Caco-2 (cell line): ENCODE measurements at regions not wholly inside any gene's neighbourhood (a gene's known extent, or its start where the extent isn't known, plus 50 kb on each side); places are given as distances from the start of the nearest gene placed in this dataset.

Source experiments
- BruUV-seq: library from RNA; stranded (reverse); fragments of 400-500 nt; replicated peaks from 2 replicates; lab custom pipeline; 2021; lab: Mats Ljungman, UMichigan
- CTCF ChIA-PET: fragments of 300-600 bp; sonication (Branson Sonifier 250); formaldehyde crosslinking; loops from one replicate; lab custom pipeline; 2022; ENCODE audit warnings: antibody characterized with exemption; lab: Charles Lee
- POLR2A ChIA-PET: fragments of 300-600 bp; sonication (Branson Sonifier 250); formaldehyde crosslinking; loops from one replicate; lab custom pipeline; 2022; ENCODE audit warnings: antibody characterized with exemption; lab: Charles Lee
- DNase-seq, 2 experiments: peaks; one replicate each; pipeline versions ENCODE4 v3.0.0 to v3.0.0-alpha.2; 2020 to 2022
- H3K27me3 ChIP-seq: replicated peaks from 2 replicates; pipeline ENCODE4 v1.6.0; 2011; ENCODE audit warnings: low read length; ENCODE audit not compliant: control insufficient read depth, insufficient read depth
- H3K36me3 ChIP-seq: 2 replicates; pipeline ENCODE4 v1.5.1; 2011; ENCODE audit warnings: low read length; ENCODE audit not compliant: control insufficient read depth, insufficient read depth
- H3K4me1 ChIP-seq: fragments of 250-450 bp; sonication (Bioruptor Pico); 2 replicates; pipeline ENCODE4 v1.5.1; 2020; ENCODE audit warnings: mild to moderate bottlenecking
- H3K4me3 ChIP-seq: 2 replicates; pipeline ENCODE4 v1.5.1; 2011; ENCODE audit warnings: low read depth, mild to moderate bottlenecking, control low read depth, low read length
- H3K9me3 ChIP-seq: fragments of 250-450 bp; sonication (Bioruptor Pico); 2 replicates; pipeline ENCODE4 v1.5.1; 2020; ENCODE audit warnings: mild to moderate bottlenecking, moderate library complexity
- H3K27ac Mint-ChIP-seq: one replicate; pipeline ENCODE4 v1.8.0; 2022; ENCODE audit warnings: mixed read lengths; ENCODE audit not compliant: unreplicated experiment
- H3K27me3 Mint-ChIP-seq: one replicate; pipeline ENCODE4 v1.8.0; 2022; ENCODE audit warnings: mixed read lengths; ENCODE audit not compliant: insufficient read depth, unreplicated experiment
- H3K36me3 Mint-ChIP-seq: one replicate; pipeline ENCODE4 v1.8.0; 2022; ENCODE audit warnings: mild to moderate bottlenecking, mixed read lengths; ENCODE audit not compliant: insufficient read depth, unreplicated experiment
- H3K4me1 Mint-ChIP-seq: one replicate; pipeline ENCODE4 v1.8.0; 2022; ENCODE audit warnings: low read depth, mixed read lengths; ENCODE audit not compliant: unreplicated experiment
- H3K4me3 Mint-ChIP-seq: one replicate; pipeline ENCODE4 v1.8.0; 2022; ENCODE audit warnings: mild to moderate bottlenecking, moderate library complexity, mixed read lengths; ENCODE audit not compliant: unreplicated experiment
- H3K9me3 Mint-ChIP-seq: one replicate; pipeline ENCODE4 v1.8.0; 2022; ENCODE audit warnings: mixed read lengths; ENCODE audit not compliant: unreplicated experiment
- intact Hi-C: fragments of 100-400 bp; cut with micrococcal nuclease; formaldehyde crosslinking; loops from one replicate; pipeline ENCODE4 v1.10.0; 2022; ENCODE audit not compliant: unreplicated experiment
- TF ChIP-seq, protein P1 (sequence below), 2 experiments: fragments of 200-600 bp in 1 of 2; IDR thresholded peaks; 1 replicate in 1 of 2; 2 replicates in 1 of 2; pipeline versions ENCODE4 v1.5.1 to v1.8.0; 2011 to 2022; ENCODE audit warnings: antibody characterized with exemption in 1 of 2, control low read depth in 1 of 2, inconsistent platforms in 1 of 2, low read depth in 1 of 2, low read length in 1 of 2, mild to moderate bottlenecking in 1 of 2, moderate library complexity in 1 of 2; ENCODE audit not compliant: insufficient read depth in 1 of 2, severe bottlenecking in 1 of 2, unreplicated experiment in 1 of 2

- peaks cover 14% of the 10 kb centered on the region for H3K36me3 Mint-ChIP-seq
- H3K9me3 Mint-ChIP-seq, result no peaks in the 10 kb centered on the region
- ChIA-PET CTCF (no interaction called here), POLR2A (no interaction called here)
- no peak for DNase-seq
- Histone ChIP-seq H3K9me3 (no peaks in the 10 kb centered on the region), H3K27me3 (no peaks in the 10 kb centered on the region), H3K4me3 (no peak overlapping the region), H3K4me1 (peaks cover 38% of the 10 kb centered on the region), H3K36me3 (no peaks in the 10 kb centered on the region)
- TF ChIP-seq, protein P1, sequence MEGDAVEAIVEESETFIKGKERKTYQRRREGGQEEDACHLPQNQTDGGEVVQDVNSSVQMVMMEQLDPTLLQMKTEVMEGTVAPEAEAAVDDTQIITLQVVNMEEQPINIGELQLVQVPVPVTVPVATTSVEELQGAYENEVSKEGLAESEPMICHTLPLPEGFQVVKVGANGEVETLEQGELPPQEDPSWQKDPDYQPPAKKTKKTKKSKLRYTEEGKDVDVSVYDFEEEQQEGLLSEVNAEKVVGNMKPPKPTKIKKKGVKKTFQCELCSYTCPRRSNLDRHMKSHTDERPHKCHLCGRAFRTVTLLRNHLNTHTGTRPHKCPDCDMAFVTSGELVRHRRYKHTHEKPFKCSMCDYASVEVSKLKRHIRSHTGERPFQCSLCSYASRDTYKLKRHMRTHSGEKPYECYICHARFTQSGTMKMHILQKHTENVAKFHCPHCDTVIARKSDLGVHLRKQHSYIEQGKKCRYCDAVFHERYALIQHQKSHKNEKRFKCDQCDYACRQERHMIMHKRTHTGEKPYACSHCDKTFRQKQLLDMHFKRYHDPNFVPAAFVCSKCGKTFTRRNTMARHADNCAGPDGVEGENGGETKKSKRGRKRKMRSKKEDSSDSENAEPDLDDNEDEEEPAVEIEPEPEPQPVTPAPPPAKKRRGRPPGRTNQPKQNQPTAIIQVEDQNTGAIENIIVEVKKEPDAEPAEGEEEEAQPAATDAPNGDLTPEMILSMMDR (IDR thresholded peaks at IDR 0.05; ENCODE audit: insufficient read depth in 1 of 2, low read depth in 1 of 2, low read length in 1 of 2, severe bottlenecking in 1 of 2, unreplicated experiment in 1 of 2), result no peak
- peak overlapping the region; percentile 64 for H3K27ac Mint-ChIP-seq
- H3K4me1 Mint-ChIP-seq, result peaks cover 55% of the 10 kb centered on the region
- no peaks in the 10 kb centered on the region for H3K27me3 Mint-ChIP-seq
- no peak overlapping the region for H3K4me3 Mint-ChIP-seq
- intact Hi-C loops, result no loop called here
- BruUV-seq, result no TSS peak
Observed at GRCh38 chr5:34490506-34491250, 165.4 kb upstream of the RAI14 start.

- BruUV-seq, result no TSS peak
- DNase-seq, result no peak
- H3K4me3 ChIP-seq, result no peak overlapping the region
- peaks cover 32% of the 10 kb centered on the region for H3K4me1 ChIP-seq
- intact Hi-C loops, result no loop called here
- H3K27me3 Mint-ChIP-seq, result no peaks in the 10 kb centered on the region
- H3K9me3 ChIP-seq, result no peaks in the 10 kb centered on the region
- H3K27ac Mint-ChIP-seq, result peak overlapping the region; percentile 64
- no peaks in the 10 kb centered on the region for H3K36me3 ChIP-seq
- ChIA-PET POLR2A (no interaction called here), CTCF (no interaction called here)
- TF ChIP-seq, protein P1 (IDR thresholded peaks at IDR 0.05; ENCODE audit: insufficient read depth in 1 of 2, low read depth in 1 of 2, low read length in 1 of 2, severe bottlenecking in 1 of 2, unreplicated experiment in 1 of 2), result no peak
- peaks cover 52% of the 10 kb centered on the region for H3K4me1 Mint-ChIP-seq
- H3K36me3 Mint-ChIP-seq, result peaks cover 14% of the 10 kb centered on the region
- H3K4me3 Mint-ChIP-seq, result no peak overlapping the region
- H3K9me3 Mint-ChIP-seq, result no peaks in the 10 kb centered on the region
- H3K27me3 ChIP-seq, result no peaks in the 10 kb centered on the region
Observed at GRCh38 chr5:34491251-34491620, 164.9 kb upstream of the RAI14 start.

- DNase-seq, result no peak
- TF ChIP-seq, protein P1 (IDR thresholded peaks at IDR 0.05; ENCODE audit: insufficient read depth in 1 of 2, low read depth in 1 of 2, low read length in 1 of 2, severe bottlenecking in 1 of 2, unreplicated experiment in 1 of 2), result no peak
- ChIA-PET POLR2A (no interaction called here), CTCF (no interaction called here)
- Mint-ChIP-seq H3K4me3 (no peak overlapping the region), H3K4me1 (peaks cover 37% of the 10 kb centered on the region), H3K9me3 (no peaks in the 10 kb centered on the region), H3K27ac (no peak overlapping the region), H3K36me3 (peaks cover 10% of the 10 kb centered on the region), H3K27me3 (no peaks in the 10 kb centered on the region)
- Histone ChIP-seq H3K27me3 (no peaks in the 10 kb centered on the region), H3K36me3 (no peaks in the 10 kb centered on the region), H3K9me3 (no peaks in the 10 kb centered on the region), H3K4me3 (no peak overlapping the region), H3K4me1 (peaks cover 19% of the 10 kb centered on the region)
- no TSS peak for BruUV-seq
- intact Hi-C loops, result no loop called here
Observed at GRCh38 chr5:34494111-34494755, 161.9 kb upstream of the RAI14 start.
